Omental fat pad (tissue), 3 donors: ENCODE measurements at regions not wholly inside any gene's neighbourhood (a gene's known extent, or its start where the extent isn't known, plus 50 kb on each side); places are given as distances from the start of the nearest gene placed in this dataset.

ENCODE experiments used
- ATAC-seq: fragments of 150-250 bp; one replicate; pipeline ENCODE4 v1.9.1; 2016; ENCODE audit warnings: mild to moderate bottlenecking, moderate library complexity; ENCODE audit not compliant: low FRiP score
- DNase-seq: peaks from one replicate; pipeline ENCODE4 v3.0.0-alpha.2; 2019; ENCODE audit warnings: low spot score
- CTCF ChIP-seq, 3 donors: fragments of 450-650 bp; IDR thresholded peaks; one replicate each; pipeline ENCODE4 v1.5.1; 2016 to 2017; ENCODE audit warnings: antibody characterized with exemption in 3 of 3, mild to moderate bottlenecking in 3 of 3, moderate library complexity in 2 of 3

DNA sequence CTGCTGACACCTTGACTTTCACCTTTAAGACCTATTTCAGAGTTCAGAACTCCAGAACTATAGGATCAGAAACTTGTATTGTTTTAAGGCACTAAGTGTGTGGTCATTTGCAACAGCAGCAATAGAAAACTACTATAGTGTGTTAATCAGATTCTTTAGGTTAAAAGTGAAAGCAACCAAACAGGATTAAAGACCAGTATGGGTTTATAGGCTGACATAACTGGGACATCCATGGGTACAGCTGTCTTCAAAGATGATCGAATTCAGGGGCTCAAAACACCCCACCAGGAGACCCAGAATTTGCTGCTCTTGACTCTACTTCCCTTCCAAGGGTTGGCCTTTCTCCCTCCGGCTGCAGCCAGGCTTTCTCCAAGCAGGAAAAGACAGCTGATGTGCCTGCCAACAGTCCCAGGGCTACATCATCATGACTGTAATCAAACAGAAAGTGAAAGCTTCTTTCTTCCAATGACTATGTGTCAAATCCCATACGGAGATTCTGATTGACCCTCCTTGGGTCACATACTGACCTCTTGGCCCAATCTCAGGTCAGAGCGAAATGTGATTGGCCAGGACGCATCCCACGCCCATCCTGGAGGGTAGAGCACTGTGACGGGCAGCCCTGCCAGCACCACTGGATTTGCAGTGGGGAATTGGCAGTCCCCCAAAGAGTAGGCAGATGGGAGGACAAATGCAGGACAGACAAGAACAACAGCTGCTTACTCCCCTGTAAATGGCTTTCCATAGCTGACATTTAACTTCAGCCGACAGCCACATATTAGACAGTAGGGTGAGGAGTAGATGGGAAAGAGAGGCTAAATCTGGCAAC, 51.4 kb upstream of the RNF7 start:
- DNase-seq (no peak), ATAC-seq (peak; percentile 87)
- no peak for TF ChIP-seq CTCF (IDR thresholded peaks at IDR 0.05)
